Fibroblast of skin of left biceps (primary cell): ENCODE measurements at regions not wholly inside any gene's neighbourhood (a gene's known extent, or its start where the extent isn't known, plus 50 kb on each side); places are given as distances from the start of the nearest gene placed in this dataset.
"Not testable (repeated sequence)": the region's sequence is repeated elsewhere in the genome, so short reads cannot be mapped to it uniquely, and the experiment has no call there.

Experiments
- DNase-seq, 2 experiments: peaks; one replicate each; pipeline ENCODE4 v3.0.0-alpha.2; 2013; ENCODE audit warnings: low read depth in 2 of 2

GRCh38 chr9:84502066-84502465, 161.5 kb upstream of the SLC28A3 start:
- no peak for DNase-seq

- no peak for DNase-seq
Measured at GRCh38 chr9:84504360-84504759, 163.8 kb upstream of the SLC28A3 start.

- no peak for DNase-seq
Measured at GRCh38 chr9:84511651-84512050, 157.9 kb upstream of the NTRK2 start.

- no peak for DNase-seq
Measured at GRCh38 chr9:84512493-84512892, 157.0 kb upstream of the NTRK2 start.

- DNase-seq, result no peak
Measured at GRCh38 chr9:84513473-84513872, 156.1 kb upstream of the NTRK2 start.

GRCh38 chr9:84513979-84514378, 155.6 kb upstream of the NTRK2 start:
- no peak for DNase-seq

GRCh38 chr9:84514421-84514820, 155.1 kb upstream of the NTRK2 start:
- no peak for DNase-seq

GRCh38 chr9:84517026-84517425, 152.5 kb upstream of the NTRK2 start:
- no peak for DNase-seq

GRCh38 chr9:84519413-84519812, 150.1 kb upstream of the NTRK2 start:
- DNase-seq, result no peak

GRCh38 chr9:84521208-84521607, 148.3 kb upstream of the NTRK2 start:
- no peak for DNase-seq

GRCh38 chr9:84526211-84526610, 143.3 kb upstream of the NTRK2 start:
- DNase-seq, result not testable (repeated sequence)

GRCh38 chr9:84527060-84527720, 142.3 kb upstream of the NTRK2 start:
- DNase-seq, result not testable (repeated sequence)

GRCh38 chr9:84535973-84536372, 133.6 kb upstream of the NTRK2 start:
- not testable (repeated sequence) for DNase-seq

GRCh38 chr9:84538879-84539278, 130.7 kb upstream of the NTRK2 start:
- DNase-seq, result no peak

- no peak for DNase-seq
Measured at GRCh38 chr9:84542554-84542953, 127.0 kb upstream of the NTRK2 start.

GRCh38 chr9:84554069-84554664, 115.4 kb upstream of the NTRK2 start:
- DNase-seq, result no peak

- no peak for DNase-seq
Measured at GRCh38 chr9:84556556-84556955, 113.0 kb upstream of the NTRK2 start.

- no peak for DNase-seq
Measured at GRCh38 chr9:84557751-84558150, 111.8 kb upstream of the NTRK2 start.

- DNase-seq, result no peak
Measured at GRCh38 chr9:84563691-84564090, 105.8 kb upstream of the NTRK2 start.

- no peak for DNase-seq
Measured at GRCh38 chr9:84567805-84568204, 101.7 kb upstream of the NTRK2 start.

- no peak for DNase-seq
Measured at GRCh38 chr9:84570482-84571154, 98.9 kb upstream of the NTRK2 start.

- no peak for DNase-seq
Measured at GRCh38 chr9:84573083-84573482, 96.4 kb upstream of the NTRK2 start.

- no peak for DNase-seq
Measured at GRCh38 chr9:84575705-84576104, 93.8 kb upstream of the NTRK2 start.
